Non-pigmented ciliary epithelial cell (primary cell): ENCODE measurements at regions not wholly inside any gene's neighbourhood (a gene's known extent, or its start where the extent isn't known, plus 50 kb on each side); places are given as distances from the start of the nearest gene placed in this dataset.

ENCODE experiments used
- DNase-seq: peaks from one replicate; pipeline ENCODE4 v3.0.0-alpha.2; 2010; ENCODE audit warnings: low read depth

DNA sequence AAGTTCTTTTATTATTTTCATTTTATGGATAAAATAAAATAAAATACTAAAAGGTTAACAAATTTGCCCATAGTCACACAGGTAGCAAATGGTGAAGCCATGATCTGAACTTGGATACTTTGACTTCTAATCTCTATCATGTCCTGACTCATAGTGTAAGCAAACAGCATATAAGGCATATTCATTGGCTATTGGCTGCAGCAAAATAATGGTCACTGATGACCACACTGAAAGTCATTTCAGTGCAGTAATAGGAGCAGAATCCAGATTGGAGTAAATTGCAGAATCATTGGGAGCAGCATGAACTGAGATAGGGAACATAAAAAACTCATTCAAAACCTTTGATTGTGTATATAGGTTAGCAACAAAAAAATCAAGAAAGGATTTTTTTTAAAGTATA lies 262.9 kb downstream of the PLA2G4A start:
- no peak for DNase-seq

- no peak for DNase-seq
Measured at GRCh38 chr1:187092104-187092503, 263.4 kb downstream of the PLA2G4A start.

DNA sequence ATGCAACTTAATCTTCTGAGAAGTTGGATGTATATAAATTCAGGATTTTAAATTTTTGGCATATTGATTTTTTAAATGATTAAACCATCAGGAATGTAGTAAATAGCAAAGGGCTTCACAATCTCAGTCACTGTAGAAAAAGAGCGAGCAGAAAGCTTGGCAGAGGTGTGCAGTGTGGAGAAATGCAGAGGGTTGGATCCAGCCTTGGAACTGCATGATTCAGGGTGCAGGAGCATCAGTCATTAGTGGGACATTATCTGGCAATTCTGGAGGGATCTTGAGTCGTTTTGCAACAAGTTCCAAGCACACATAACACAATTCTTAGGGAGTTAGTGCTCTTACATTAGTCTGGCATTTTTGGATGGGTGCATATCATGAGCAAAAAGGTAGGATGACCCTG lies 267.9 kb downstream of the PLA2G4A start:
- no peak for DNase-seq

DNA sequence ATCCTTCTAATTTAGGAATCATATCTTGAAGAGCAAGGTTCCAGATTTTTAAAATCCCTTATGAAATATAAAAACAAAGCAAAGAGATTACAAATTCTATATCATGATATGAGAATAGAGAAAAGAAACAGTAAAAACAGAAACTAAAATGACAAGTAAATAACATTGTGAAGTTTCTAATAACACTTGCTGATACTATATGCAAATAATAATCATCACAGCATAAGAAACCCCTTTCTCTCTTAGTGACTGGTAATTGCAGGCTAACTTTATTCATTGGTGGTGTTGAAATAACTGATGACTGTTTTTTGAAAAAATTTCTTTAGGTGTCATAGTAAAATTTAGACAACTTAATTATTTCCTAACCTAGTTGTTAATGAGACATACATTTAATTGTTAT lies 281.6 kb downstream of the PLA2G4A start:
- no peak for DNase-seq

- DNase-seq: no peak
Measured at GRCh38 chr1:187114792-187115191, 286.0 kb downstream of the PLA2G4A start.

- DNase-seq: no peak
Measured at GRCh38 chr1:187121661-187122060, 292.9 kb downstream of the PLA2G4A start.

- no peak for DNase-seq
Measured at GRCh38 chr1:187122566-187122965, 293.8 kb downstream of the PLA2G4A start.

DNA sequence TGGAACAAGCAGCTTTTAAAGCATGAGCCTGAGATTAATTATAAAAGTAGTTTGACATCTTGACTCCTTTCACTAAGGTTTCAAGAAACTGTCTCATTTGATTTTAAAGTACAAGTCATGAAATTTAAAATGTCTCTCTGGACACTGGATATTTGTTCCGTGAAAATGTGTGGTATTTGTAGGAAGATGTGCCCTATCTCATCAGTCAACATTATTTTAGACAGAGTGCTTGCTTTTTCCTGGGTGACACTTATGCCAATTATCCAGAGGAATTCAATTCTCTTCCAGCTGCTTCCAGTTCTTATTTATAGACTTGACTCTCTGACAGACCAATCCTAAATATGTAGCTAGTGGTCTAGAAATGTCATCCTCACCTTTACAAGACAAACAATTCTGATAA lies 300.4 kb downstream of the PLA2G4A start:
- no peak for DNase-seq

DNA sequence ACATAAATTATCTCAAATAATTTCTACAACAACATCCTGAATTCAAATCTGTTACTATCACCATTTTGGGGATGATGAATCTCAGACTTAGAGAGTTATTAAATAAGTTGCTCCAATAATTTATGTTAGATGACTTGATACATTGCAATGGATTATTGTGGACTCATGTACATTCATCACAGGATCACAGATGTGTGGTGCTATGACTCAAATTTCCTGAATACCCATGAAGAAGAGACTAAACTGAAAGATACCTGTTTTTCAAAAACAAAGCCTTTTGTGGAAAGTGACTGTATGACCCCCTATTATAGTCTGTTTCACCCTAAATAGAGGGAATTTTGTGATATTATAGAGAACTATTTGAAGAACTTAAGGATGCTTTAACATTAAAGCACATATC lies 315.0 kb downstream of the PLA2G4A start:
- DNase-seq: no peak

DNA sequence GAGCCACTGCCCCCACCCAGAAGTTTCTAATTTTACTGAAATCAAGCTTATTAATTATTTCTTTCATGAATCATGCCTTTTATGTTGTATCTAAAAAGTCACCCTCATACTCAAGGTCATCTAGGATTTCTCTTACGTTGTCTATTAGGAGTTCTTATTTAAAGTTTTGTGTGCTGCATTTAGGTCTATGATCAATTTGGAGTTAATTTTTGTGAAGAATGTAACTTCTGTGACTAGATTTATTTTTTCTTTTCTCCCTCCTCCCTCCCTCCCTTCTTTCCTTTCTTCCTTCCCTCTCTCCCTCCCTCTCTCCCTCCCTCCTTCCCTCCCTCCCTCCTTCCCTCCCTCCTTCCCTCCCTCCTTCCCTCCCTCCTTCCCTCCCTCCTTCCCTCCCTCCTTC lies 317.6 kb downstream of the PLA2G4A start:
- no peak for DNase-seq

GRCh38 chr1:187151555-187151954 lies 322.8 kb downstream of the PLA2G4A start:
- DNase-seq: no peak

DNA sequence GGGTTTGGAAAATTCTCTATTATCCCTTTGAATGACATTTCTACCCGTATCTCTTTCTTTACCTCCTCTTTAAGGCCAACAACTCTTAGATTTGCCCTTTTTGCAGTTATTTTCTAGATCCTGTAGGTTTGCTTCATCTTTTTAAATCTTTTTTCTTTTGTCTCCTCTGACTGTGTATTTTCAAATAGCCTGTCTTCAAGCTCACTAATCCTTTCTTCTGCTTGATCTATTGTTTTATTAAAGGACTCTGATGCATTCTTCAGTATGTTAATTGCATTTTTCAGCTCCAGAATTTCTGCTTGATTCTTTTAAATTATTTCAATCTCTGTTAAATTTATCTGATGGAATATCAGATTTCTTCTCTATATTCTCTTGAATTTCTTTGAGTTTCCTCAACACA lies 324.3 kb downstream of the PLA2G4A start:
- DNase-seq: no peak

GRCh38 chr1:187157115-187157514 lies 328.4 kb downstream of the PLA2G4A start:
- DNase-seq: no peak

DNA sequence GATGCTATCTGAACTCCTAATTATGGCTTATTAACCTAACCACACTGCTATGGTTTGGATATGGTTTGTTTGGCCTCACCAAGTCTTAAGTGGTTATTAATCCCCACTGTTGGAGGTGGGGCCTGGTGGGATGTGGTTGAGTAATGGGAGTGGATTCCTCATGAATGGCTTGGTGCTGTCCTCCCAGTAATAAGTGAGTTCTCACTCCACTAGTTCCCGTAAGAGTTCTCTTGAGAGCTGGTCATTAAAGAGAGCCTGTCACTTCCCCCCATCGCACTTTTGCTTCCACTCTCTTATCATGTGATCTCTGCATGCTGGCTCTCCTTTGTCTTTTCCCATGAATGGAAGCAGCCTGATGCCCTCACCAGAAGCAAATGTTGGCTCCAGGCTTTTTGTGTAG lies 328.8 kb downstream of the PLA2G4A start:
- DNase-seq: no peak

GRCh38 chr1:187167555-187167954 lies 338.8 kb downstream of the PLA2G4A start:
- no peak for DNase-seq

- DNase-seq: no peak
Measured at GRCh38 chr1:187168297-187168696, 339.5 kb downstream of the PLA2G4A start.

DNA sequence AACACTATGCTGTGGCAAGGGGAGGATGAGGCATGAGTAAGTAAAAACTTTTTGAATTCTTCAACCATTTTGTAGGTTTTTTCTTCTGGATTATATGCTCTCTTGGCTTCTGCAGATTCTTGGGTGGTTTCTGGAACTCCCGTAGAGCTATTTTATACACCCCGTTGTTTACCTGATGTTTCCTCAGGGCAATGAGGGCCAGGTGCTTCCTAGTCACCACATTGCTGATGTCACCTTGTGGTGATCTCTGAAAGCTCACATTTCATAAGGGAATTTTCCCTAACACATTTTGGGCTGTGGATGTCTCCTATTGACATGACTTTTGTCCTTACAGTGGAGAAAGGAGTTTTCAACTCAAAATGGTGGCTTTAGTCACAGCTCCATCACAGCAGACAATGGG lies 356.6 kb downstream of the PLA2G4A start:
- DNase-seq: no peak

GRCh38 chr1:187197685-187198084 lies 368.9 kb downstream of the PLA2G4A start:
- DNase-seq: no peak

GRCh38 chr1:187203257-187203656 lies 374.5 kb downstream of the PLA2G4A start:
- DNase-seq: peak; percentile 35

- no peak for DNase-seq
Measured at GRCh38 chr1:187212377-187212776, 383.6 kb downstream of the PLA2G4A start.

DNA sequence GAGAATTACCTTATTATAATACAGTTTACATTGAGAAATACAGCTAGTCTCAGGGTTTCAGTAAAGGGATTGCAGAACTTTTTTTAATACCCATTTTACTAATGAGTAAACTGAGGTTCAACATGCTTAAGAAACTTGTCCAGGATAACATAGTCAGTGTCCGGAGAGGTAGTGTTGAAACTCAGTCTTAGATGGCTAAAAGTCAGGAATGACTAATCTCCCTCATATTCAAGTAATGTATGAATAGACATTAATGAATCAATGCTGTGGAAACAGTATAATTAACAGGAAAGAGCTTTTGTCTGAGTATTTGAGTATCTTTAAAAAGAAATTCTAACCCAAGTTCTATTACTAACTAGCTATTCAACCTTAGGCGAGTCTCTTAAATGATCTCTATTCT lies 397.6 kb downstream of the PLA2G4A start:
- no peak for DNase-seq

- no peak for DNase-seq
Measured at GRCh38 chr1:187228790-187229189, 400.0 kb downstream of the PLA2G4A start.

DNA sequence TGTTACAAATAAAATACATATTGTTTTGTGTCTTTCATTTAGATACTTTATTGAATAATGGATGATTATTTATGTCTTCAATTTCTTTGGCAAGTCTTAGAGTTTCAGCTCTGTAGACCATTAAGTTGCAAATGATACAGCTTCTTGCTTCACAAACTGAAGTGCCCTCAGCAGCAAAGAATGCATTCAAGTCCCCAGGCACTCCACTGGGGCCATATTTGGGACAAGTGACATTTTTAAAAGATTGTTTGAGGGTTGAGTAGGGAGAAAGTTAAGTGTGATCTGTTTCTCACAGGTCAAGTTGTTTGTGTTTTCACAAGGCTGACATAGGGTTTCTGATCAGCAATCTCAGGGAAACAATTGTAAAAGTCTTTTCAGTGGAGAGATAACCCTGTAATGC lies 400.7 kb downstream of the PLA2G4A start:
- DNase-seq: no peak

DNA sequence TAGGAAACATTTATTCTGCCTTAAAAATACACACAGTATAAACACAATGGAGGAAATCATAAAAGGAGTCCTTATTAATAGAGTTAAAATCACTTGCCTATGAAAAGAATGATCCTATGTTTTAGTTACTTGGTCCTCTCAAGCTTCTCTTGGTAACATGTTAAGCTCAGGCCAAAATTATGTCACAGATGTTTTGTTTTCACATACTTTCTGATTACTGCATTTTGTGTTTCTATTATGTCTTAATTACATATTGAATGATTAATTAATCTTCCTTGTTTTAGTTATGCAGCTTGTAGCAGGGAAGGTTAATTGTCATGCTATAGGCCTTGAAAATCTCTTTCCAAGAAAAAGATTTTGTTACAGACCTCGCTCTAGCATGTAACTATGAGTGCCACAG lies 406.0 kb downstream of the PLA2G4A start:
- no peak for DNase-seq

DNA sequence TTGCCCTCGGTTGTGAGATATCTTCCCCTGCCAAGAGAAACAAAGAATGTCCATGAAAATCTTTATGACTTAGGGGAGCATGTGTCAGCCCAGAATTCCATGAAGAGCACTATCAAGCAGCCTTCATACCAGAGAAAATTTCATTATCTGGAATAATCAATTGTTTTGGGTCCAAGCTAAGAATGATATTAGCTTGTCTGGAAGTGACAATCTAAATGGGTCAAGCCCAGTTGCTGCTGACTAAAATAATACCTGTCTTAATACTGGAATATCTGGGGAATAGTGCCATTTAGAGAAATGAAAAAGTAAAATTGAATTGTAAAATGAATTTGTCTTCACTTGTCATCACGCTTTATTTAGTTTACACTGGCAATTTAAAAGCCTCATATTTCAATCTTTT lies 407.4 kb downstream of the PLA2G4A start:
- no peak for DNase-seq
